GM12891 (cell line): ENCODE measurements at regions not wholly inside any gene's neighbourhood (a gene's known extent, or its start where the extent isn't known, plus 50 kb on each side); places are given as distances from the start of the nearest gene placed in this dataset.
A peak's percentile ranks its signal among the peaks of the same experiment; 100 is the strongest.

Experiments
- DNase-seq: peaks from one replicate; pipeline ENCODE4 v3.0.0; 2011; ENCODE audit warnings: low spot score; ENCODE audit not compliant: insufficient read length
- FAIRE-seq: peaks from 2 replicates; lab custom pipeline; 2011; peaks lifted over from hg19 to GRCh38; lab: Jason Lieb, UNC
- PAX5 ChIP-seq: IDR thresholded peaks from 2 replicates; pipeline ENCODE4 v1.6.1; 2011; ENCODE audit warnings: low read length, moderate library complexity, mild to moderate bottlenecking; ENCODE audit not compliant: insufficient read depth, severe bottlenecking
- POLR2A ChIP-seq: IDR thresholded peaks from 2 replicates; pipeline ENCODE4 v1.6.1; 2011; ENCODE audit warnings: low read depth, low read length, control low read depth
- POLR2AphosphoS5 ChIP-seq: IDR thresholded peaks from 2 replicates; pipeline ENCODE4 v1.6.1; 2011; ENCODE audit warnings: low read depth, low read length, control low read depth
- POU2F2 ChIP-seq: IDR thresholded peaks from 2 replicates; pipeline ENCODE4 v1.6.1; 2011; ENCODE audit warnings: low read depth, mild to moderate bottlenecking, control low read depth, low read length, moderate library complexity
- SPI1 ChIP-seq: IDR thresholded peaks from 2 replicates; pipeline ENCODE4 v1.6.1; 2011; ENCODE audit warnings: low read depth, low read length, control low read depth
- TAF1 ChIP-seq: IDR thresholded peaks from 2 replicates; pipeline ENCODE4 v1.6.1; 2011; ENCODE audit warnings: low read depth, low read length, control low read depth

- no peak for FAIRE-seq
- DNase-seq, result no peak
- TF ChIP-seq SPI1, result no peak
- TF ChIP-seq POU2F2, result no peak
- no peak for TF ChIP-seq POLR2A
- no peak for TF ChIP-seq TAF1
- no peak for TF ChIP-seq POLR2AphosphoS5
- TF ChIP-seq PAX5, result no peak
Measured at GRCh38 chr22:19586922-19587684, 62.9 kb upstream of the CLDN5 start.

- DNase-seq (no peak), FAIRE-seq (no peak)
- no peak for TF ChIP-seq TAF1
- TF ChIP-seq POLR2AphosphoS5, result no peak
- TF ChIP-seq PAX5, result no peak
- TF ChIP-seq POLR2A, result no peak
- TF ChIP-seq SPI1, result no peak
- no peak for TF ChIP-seq POU2F2
Measured at GRCh38 chr22:19590696-19591095, 66.5 kb upstream of the CLDN5 start.

GRCh38 chr22:19591568-19591967 lies 67.4 kb upstream of the CLDN5 start:
- no peak for TF ChIP-seq POLR2A
- TF ChIP-seq SPI1, result no peak
- TF ChIP-seq POLR2AphosphoS5, result no peak
- no peak for TF ChIP-seq PAX5
- no peak for TF ChIP-seq POU2F2
- no peak for TF ChIP-seq TAF1
- DNase-seq (no peak), FAIRE-seq (no peak)

GRCh38 chr22:19592464-19592863 lies 68.3 kb upstream of the CLDN5 start:
- DNase-seq, result no peak
- no peak for FAIRE-seq
- TF ChIP-seq SPI1 (no peak), PAX5 (no peak), POLR2A (no peak), POLR2AphosphoS5 (no peak), TAF1 (no peak), POU2F2 (no peak)

- TF ChIP-seq POLR2A, result no peak
- TF ChIP-seq POLR2AphosphoS5, result no peak
- TF ChIP-seq POU2F2, result no peak
- TF ChIP-seq SPI1, result no peak
- no peak for TF ChIP-seq TAF1
- no peak for TF ChIP-seq PAX5
- FAIRE-seq (no peak), DNase-seq (no peak)
Measured at GRCh38 chr22:19593991-19594569, 69.9 kb upstream of the CLDN5 start.

GRCh38 chr22:19595532-19595931 lies 71.3 kb upstream of the CLDN5 start:
- DNase-seq (no peak), FAIRE-seq (no peak)
- TF ChIP-seq POLR2A (no peak), TAF1 (no peak), POLR2AphosphoS5 (no peak), SPI1 (no peak), PAX5 (no peak), POU2F2 (no peak)

GRCh38 chr22:19596680-19597398 lies 72.6 kb upstream of the CLDN5 start:
- DNase-seq, result no peak
- no peak for TF ChIP-seq SPI1
- TF ChIP-seq POLR2A, result no peak
- no peak for TF ChIP-seq PAX5
- no peak for TF ChIP-seq TAF1
- TF ChIP-seq POLR2AphosphoS5, result no peak
- TF ChIP-seq POU2F2, result no peak
- no peak for FAIRE-seq

GRCh38 chr22:19597399-19597735 lies 73.2 kb upstream of the CLDN5 start:
- TF ChIP-seq POU2F2 (no peak), TAF1 (no peak), POLR2AphosphoS5 (no peak), SPI1 (no peak), PAX5 (no peak), POLR2A (no peak)
- peak; percentile 9 for FAIRE-seq
- no peak for DNase-seq
